ENCODE measurements at regions not wholly inside any gene's neighbourhood (a gene's known extent, or its start where the extent isn't known, plus 50 kb on each side); places are given as distances from the start of the nearest gene placed in this dataset.

GRCh38 chr3:153631664-153632063 lies 469.6 kb downstream of the RAP2B start:
- intact Hi-C loops (cut with micrococcal nuclease): no loop called here
- Mint-ChIP-seq H3K27me3 (ENCODE audit: low read depth in 3 of 3) (peaks cover 0 to 3% (median 0%) of the 10 kb centered on the region in 3 donors), H3K36me3 (no peaks in the 10 kb centered on the region), H3K9me3 (no peaks in the 10 kb centered on the region), H3K4me1 (peaks cover 14% of the 10 kb centered on the region), H3K27ac (no peak overlapping the region), H3K4me3 (no peak overlapping the region)
- Histone ChIP-seq H3K79me2 (ENCODE audit: insufficient read depth, low read length) (no peaks in the 10 kb centered on the region), H3K36me3 (replicated peaks in 1 of 2; ENCODE audit: control insufficient read depth in 1 of 2, insufficient read depth in 2 of 2, low read length in 2 of 2) (no peaks in the 10 kb centered on the region), H3K4me2 (replicated peaks; ENCODE audit: extremely low read depth, low read length, poor library complexity, severe bottlenecking) (no peak overlapping the region), H4K20me1 (ENCODE audit: insufficient read depth, low read length) (no peaks in the 10 kb centered on the region), H2AFZ (ENCODE audit: insufficient read depth, low read depth, low read length, poor library complexity, severe bottlenecking) (no peak overlapping the region), H3K27me3 (ENCODE audit: control insufficient read depth in 2 of 2, insufficient read depth in 2 of 2, low read length in 2 of 2) (no peaks in the 10 kb centered on the region), H3K4me1 (ENCODE audit: control insufficient read depth in 1 of 2, insufficient read depth in 2 of 2, low read length in 2 of 2) (peaks cover 16 to 20% of the 10 kb centered on the region in 2 donors), H3K4me3 (replicated peaks in 1 of 3; ENCODE audit: low read depth in 2 of 3, low read length in 3 of 3) (no peak overlapping the region), H3K27ac (ENCODE audit: low read depth in 1 of 2, low read length in 2 of 2) (no peak overlapping the region), H3K9ac (ENCODE audit: insufficient read depth, low read length, poor library complexity, severe bottlenecking) (no peak overlapping the region), H3K9me3 (replicated peaks in 1 of 2; ENCODE audit: control insufficient read depth in 1 of 2, insufficient read depth in 1 of 2, low read length in 2 of 2) (no peaks in the 10 kb centered on the region)
- WGBS (ENCODE audit: insufficient coverage): 83% methylated on average over 1 of the region's 2 CpGs
- DNase-seq: no peak
- TF ChIP-seq CTCF (IDR thresholded peaks at IDR 0.05): no peak

- H3K4me3 ChIP-seq (replicated peaks in 1 of 3; ENCODE audit: low read depth in 2 of 3, low read length in 3 of 3): no peak overlapping the region
- no peak for TF ChIP-seq CTCF (IDR thresholded peaks at IDR 0.05)
- no peak overlapping the region for H3K27ac Mint-ChIP-seq
- H3K4me1 Mint-ChIP-seq: peaks cover 4% of the 10 kb centered on the region
- intact Hi-C loops (cut with micrococcal nuclease): no loop called here
- no peaks in the 10 kb centered on the region for H3K27me3 ChIP-seq (ENCODE audit: control insufficient read depth in 2 of 2, insufficient read depth in 2 of 2, low read length in 2 of 2)
- WGBS (ENCODE audit: insufficient coverage): no CpG with 5 or more reads among the region's 1 CpG
- H4K20me1 ChIP-seq (ENCODE audit: insufficient read depth, low read length): no peaks in the 10 kb centered on the region
- H3K36me3 ChIP-seq (replicated peaks in 1 of 2; ENCODE audit: control insufficient read depth in 1 of 2, insufficient read depth in 2 of 2, low read length in 2 of 2): no peaks in the 10 kb centered on the region
- no peaks in the 10 kb centered on the region for H3K36me3 Mint-ChIP-seq
- peaks cover 0 to 3% (median 0%) of the 10 kb centered on the region in 3 donors for H3K27me3 Mint-ChIP-seq (ENCODE audit: low read depth in 3 of 3)
- H2AFZ ChIP-seq (ENCODE audit: insufficient read depth, low read depth, low read length, poor library complexity, severe bottlenecking): no peak overlapping the region
- peaks cover 0 to 1% (median 0%) of the 10 kb centered on the region in 7 donors for H3K9me3 Mint-ChIP-seq
- no peaks in the 10 kb centered on the region for H3K9me3 ChIP-seq (replicated peaks in 1 of 2; ENCODE audit: control insufficient read depth in 1 of 2, insufficient read depth in 1 of 2, low read length in 2 of 2)
- peaks cover 4% of the 10 kb centered on the region in 2 donors for H3K4me1 ChIP-seq (ENCODE audit: control insufficient read depth in 1 of 2, insufficient read depth in 2 of 2, low read length in 2 of 2)
- no peaks in the 10 kb centered on the region for H3K79me2 ChIP-seq (ENCODE audit: insufficient read depth, low read length)
- H3K4me2 ChIP-seq (replicated peaks; ENCODE audit: extremely low read depth, low read length, poor library complexity, severe bottlenecking): no peak overlapping the region
- H3K4me3 Mint-ChIP-seq: no peak overlapping the region
- DNase-seq: no peak
- H3K27ac ChIP-seq (ENCODE audit: low read depth in 1 of 2, low read length in 2 of 2): no peak overlapping the region
- H3K9ac ChIP-seq (ENCODE audit: insufficient read depth, low read length, poor library complexity, severe bottlenecking): no peak overlapping the region
Measured at GRCh38 chr3:153633407-153633806, 471.4 kb downstream of the RAP2B start.

Data from CD14-positive monocyte (primary cell).